NT2/D1 (cell line): ENCODE measurements at regions not wholly inside any gene's neighbourhood (a gene's known extent, or its start where the extent isn't known, plus 50 kb on each side); places are given as distances from the start of the nearest gene placed in this dataset.

Experiments
- SUZ12 ChIP-seq: IDR thresholded peaks from 2 replicates; pipeline ENCODE4 v1.6.1; 2011; ENCODE audit not compliant: insufficient read length, insufficient read depth; ENCODE audit errors: extremely low read depth
- YY1 ChIP-seq: IDR thresholded peaks from 2 replicates; pipeline ENCODE4 v1.6.1; 2011; ENCODE audit not compliant: insufficient read length, insufficient read depth
- ZNF274 ChIP-seq: IDR thresholded peaks from 2 replicates; pipeline ENCODE4 v1.6.1; 2011; ENCODE audit warnings: mild to moderate bottlenecking, low read depth, low read length

- no peak for TF ChIP-seq YY1
- TF ChIP-seq ZNF274, result no peak
- no peak for TF ChIP-seq SUZ12
Observed at GRCh38 chr1:5109633-5110032, 455.2 kb downstream of the AJAP1 start.
